ENCODE measurements at regions not wholly inside any gene's neighbourhood (a gene's known extent, or its start where the extent isn't known, plus 50 kb on each side); places are given as distances from the start of the nearest gene placed in this dataset.
A peak's percentile ranks its signal among the peaks of the same experiment; 100 is the strongest.

- H3K79me2 ChIP-seq (ENCODE audit: insufficient read depth, low read length), result no peaks in the 10 kb centered on the region
- H3K4me1 ChIP-seq (ENCODE audit: insufficient read depth, low read length, poor library complexity, severe bottlenecking), result peaks cover 27% of the 10 kb centered on the region
- TF ChIP-seq CTCF (conservative IDR thresholded peaks at IDR 0.05; ENCODE audit: low read length), result no peak
- TF ChIP-seq EZH2phosphoT487 (IDR thresholded peaks at IDR 0.05; ENCODE audit: borderline replicate concordance), result no peak
- H3F3A ChIP-seq (ENCODE audit: low read depth), result peaks cover 7% of the 10 kb centered on the region
- H3K36me3 ChIP-seq (ENCODE audit: insufficient read depth, low read length), result peaks cover 3% of the 10 kb centered on the region; the same call in 1 of the 2 replicates
- H3K27me3 ChIP-seq (ENCODE audit: insufficient read depth, low read length, poor library complexity, severe bottlenecking), result no peaks in the 10 kb centered on the region
- no peaks in the 10 kb centered on the region for H4K20me1 ChIP-seq (ENCODE audit: insufficient read depth, low read length, poor library complexity, severe bottlenecking)
- H3K9me2 ChIP-seq (replicated peaks; ENCODE audit: low read depth, low read length), result no peaks in the 10 kb centered on the region
- peak overlapping the region; percentile 29 for H3K9ac ChIP-seq (ENCODE audit: low read depth, low read length, poor library complexity, severe bottlenecking)
- no peaks in the 10 kb centered on the region for H3K9me3 ChIP-seq (ENCODE audit: insufficient read depth, low read depth, low read length)
- peak overlapping the region; percentile 74 for H3K4me2 ChIP-seq (ENCODE audit: low read depth, low read length, poor library complexity, severe bottlenecking)
- H3K4me3 ChIP-seq (ENCODE audit: low read length, poor library complexity, severe bottlenecking), result peak overlapping the region; percentile 57
- H2AFZ ChIP-seq (ENCODE audit: low read length), result no peak overlapping the region
Measured at GRCh38 chr6:25086500-25087091, 150.8 kb upstream of the RIPOR2 start.

DNA sequence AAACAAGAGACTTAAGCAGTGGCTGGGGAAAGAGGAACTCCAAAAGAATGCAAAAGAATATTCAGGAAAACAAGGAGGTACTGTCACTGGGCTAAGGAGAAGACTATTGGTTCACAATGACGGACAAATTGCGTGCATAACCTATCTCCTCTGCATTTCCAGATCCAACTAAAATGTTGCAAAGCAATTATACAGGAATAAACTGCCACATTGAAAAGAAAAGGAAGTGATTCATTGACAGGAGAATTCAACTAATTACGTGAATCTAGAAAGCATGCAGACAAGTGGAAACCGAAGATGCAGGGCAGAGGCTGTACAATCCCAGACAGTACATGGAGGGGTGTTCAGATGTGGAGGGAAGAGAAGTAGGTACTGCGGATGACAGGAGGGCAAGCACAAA is 152.8 kb upstream of the RIPOR2 start:
- H3K4me1 ChIP-seq (ENCODE audit: insufficient read depth, low read length, poor library complexity, severe bottlenecking), result peaks cover 27% of the 10 kb centered on the region
- H3K79me2 ChIP-seq (ENCODE audit: insufficient read depth, low read length), result no peaks in the 10 kb centered on the region
- H3K9me3 ChIP-seq (ENCODE audit: insufficient read depth, low read depth, low read length), result no peaks in the 10 kb centered on the region
- H3K9me2 ChIP-seq (replicated peaks; ENCODE audit: low read depth, low read length), result no peaks in the 10 kb centered on the region
- no peaks in the 10 kb centered on the region for H4K20me1 ChIP-seq (ENCODE audit: insufficient read depth, low read length, poor library complexity, severe bottlenecking)
- TF ChIP-seq CTCF (conservative IDR thresholded peaks at IDR 0.05; ENCODE audit: low read length), result no peak
- TF ChIP-seq EZH2phosphoT487 (IDR thresholded peaks at IDR 0.05; ENCODE audit: borderline replicate concordance), result no peak
- H2AFZ ChIP-seq (ENCODE audit: low read length), result no peak overlapping the region
- peaks cover 7% of the 10 kb centered on the region for H3F3A ChIP-seq (ENCODE audit: low read depth)
- H3K4me3 ChIP-seq (ENCODE audit: low read length, poor library complexity, severe bottlenecking), result no peak overlapping the region
- peaks cover 3% of the 10 kb centered on the region; the same call in 1 of the 2 replicates for H3K36me3 ChIP-seq (ENCODE audit: insufficient read depth, low read length)
- H3K27me3 ChIP-seq (ENCODE audit: insufficient read depth, low read length, poor library complexity, severe bottlenecking), result no peaks in the 10 kb centered on the region
- H3K9ac ChIP-seq (ENCODE audit: low read depth, low read length, poor library complexity, severe bottlenecking), result no peak overlapping the region
- H3K4me2 ChIP-seq (ENCODE audit: low read depth, low read length, poor library complexity, severe bottlenecking), result no peak overlapping the region

DNA sequence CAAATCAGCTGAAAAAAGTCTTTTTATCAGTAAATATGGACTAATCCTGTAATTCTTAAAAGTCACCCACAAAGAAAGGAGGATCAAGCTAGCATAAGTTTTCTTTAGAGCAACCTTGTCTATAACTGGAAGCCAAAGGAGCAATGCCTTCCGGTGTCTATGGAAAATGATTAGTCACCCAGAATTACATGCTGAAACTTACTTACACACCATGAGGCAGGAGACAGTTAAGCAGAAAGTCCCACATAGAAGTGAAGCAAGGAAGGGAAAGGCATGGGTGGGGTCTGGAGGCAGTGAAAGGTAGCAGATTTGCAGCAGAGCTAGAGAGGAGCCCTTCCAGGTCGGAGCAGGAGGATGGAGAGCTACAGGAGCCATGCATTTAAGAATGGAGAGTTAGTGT is 153.7 kb upstream of the RIPOR2 start:
- Histone ChIP-seq H3F3A (ENCODE audit: low read depth) (peaks cover 7% of the 10 kb centered on the region), H4K20me1 (ENCODE audit: insufficient read depth, low read length, poor library complexity, severe bottlenecking) (no peaks in the 10 kb centered on the region), H3K9me3 (ENCODE audit: insufficient read depth, low read depth, low read length) (no peaks in the 10 kb centered on the region), H2AFZ (ENCODE audit: low read length) (no peak overlapping the region), H3K79me2 (ENCODE audit: insufficient read depth, low read length) (no peaks in the 10 kb centered on the region), H3K4me1 (ENCODE audit: insufficient read depth, low read length, poor library complexity, severe bottlenecking) (peaks cover 27% of the 10 kb centered on the region), H3K9me2 (replicated peaks; ENCODE audit: low read depth, low read length) (no peaks in the 10 kb centered on the region), H3K4me3 (ENCODE audit: low read length, poor library complexity, severe bottlenecking) (no peak overlapping the region), H3K27me3 (ENCODE audit: insufficient read depth, low read length, poor library complexity, severe bottlenecking) (no peaks in the 10 kb centered on the region), H3K9ac (ENCODE audit: low read depth, low read length, poor library complexity, severe bottlenecking) (no peak overlapping the region), H3K4me2 (ENCODE audit: low read depth, low read length, poor library complexity, severe bottlenecking) (no peak overlapping the region), H3K36me3 (ENCODE audit: insufficient read depth, low read length) (peaks cover 3% of the 10 kb centered on the region; the same call in 1 of the 2 replicates)
- no peak for TF ChIP-seq EZH2phosphoT487 (IDR thresholded peaks at IDR 0.05; ENCODE audit: borderline replicate concordance)
- TF ChIP-seq CTCF (conservative IDR thresholded peaks at IDR 0.05; ENCODE audit: low read length), result no peak

Measured in Loucy (cell line).